ENCODE measurements at regions not wholly inside any gene's neighbourhood (a gene's known extent, or its start where the extent isn't known, plus 50 kb on each side); places are given as distances from the start of the nearest gene placed in this dataset.

GRCh38 chr13:80036845-80037504 lies 304.0 kb downstream of the SPRY2 start (continued):
- TF ChIP-seq ELK1 (IDR thresholded peaks at IDR 0.05; ENCODE audit: low read depth, low read length) (no peak), ZZZ3 (IDR thresholded peaks at IDR 0.05; ENCODE audit: control insufficient read depth, insufficient read length, low read depth) (no peak), RBBP5 (conservative IDR thresholded peaks at IDR 0.05) (no peak), HDGF (IDR thresholded peaks at IDR 0.05) (no peak), WRNIP1 (IDR thresholded peaks at IDR 0.05; ENCODE audit: borderline replicate concordance, low read depth, low read length) (no peak), DPF2 (IDR thresholded peaks at IDR 0.05) (peak; percentile 64), BMI1 (IDR thresholded peaks at IDR 0.05; ENCODE audit: borderline replicate concordance) (0 out of 2 replicates have a peak, but pooled peaks have one; percentile 18), KAT2A (conservative IDR thresholded peaks at IDR 0.05; ENCODE audit: control insufficient read depth, low read depth, low read length) (no peak), GATAD2B (conservative IDR thresholded peaks at IDR 0.05; ENCODE audit: low read depth) (no peak), E4F1 (IDR thresholded peaks at IDR 0.05; ENCODE audit: borderline replicate concordance, partially characterized antibody) (no peak), MTA2 (IDR thresholded peaks at IDR 0.05; ENCODE audit: low read depth) (peak; percentile 75), KLF5 (IDR thresholded peaks at IDR 0.05; ENCODE audit: partially characterized antibody) (no peak), PKNOX1 (IDR thresholded peaks at IDR 0.05) (no peak), CBX5 (IDR thresholded peaks at IDR 0.05; ENCODE audit: low read depth) (no peak), ZBED1 (IDR thresholded peaks at IDR 0.05; ENCODE audit: borderline replicate concordance) (no peak), FOS (IDR thresholded peaks at IDR 0.05; ENCODE audit: borderline replicate concordance, extremely low read depth, insufficient read length) (no peak), BCL11A (IDR thresholded peaks at IDR 0.05; ENCODE audit: low read depth, low read length) (no peak), SUPT20H (IDR thresholded peaks at IDR 0.05; ENCODE audit: borderline replicate concordance, control insufficient read depth, low read depth, low read length) (no peak), EP300 (IDR thresholded peaks at IDR 0.05; ENCODE audit: borderline replicate concordance in 1 of 2, control insufficient read depth in 1 of 2, low read depth in 2 of 2, low read length in 2 of 2) (peak in 1 of 2 experiments; percentile 23; a peak in 1 of 4 replicates), IKZF1 (conservative IDR thresholded peaks at IDR 0.05) (peak; percentile 76), SRF (IDR thresholded peaks at IDR 0.05; ENCODE audit: low read depth in 2 of 2, low read length in 2 of 2) (no peak), ZNF384 (IDR thresholded peaks at IDR 0.05; ENCODE audit: borderline replicate concordance, low read depth, low read length) (no peak), SPI1 (IDR thresholded peaks at IDR 0.05; ENCODE audit: borderline replicate concordance, insufficient read depth, low read depth, low read length) (peak; percentile 94), YBX1 (IDR thresholded peaks at IDR 0.05) (no peak), STAT3 (IDR thresholded peaks at IDR 0.05; ENCODE audit: low read depth, low read length) (no peak), SMC3 (IDR thresholded peaks at IDR 0.05; ENCODE audit: borderline replicate concordance, low read length) (no peak), HDAC2 (IDR thresholded peaks at IDR 0.05) (no peak), ZNF622 (IDR thresholded peaks at IDR 0.05) (no peak), BHLHE40 (IDR thresholded peaks at IDR 0.05; ENCODE audit: borderline replicate concordance in 1 of 2, low read depth in 2 of 2, low read length in 1 of 2) (peak in 1 of 2 experiments; percentile 8; a peak in 1 of 4 replicates)

Measured in GM12878 (cell line).